HG02571 (cell line): ENCODE measurements at regions not wholly inside any gene's neighbourhood (a gene's known extent, or its start where the extent isn't known, plus 50 kb on each side); places are given as distances from the start of the nearest gene placed in this dataset.
"Not testable (repeated sequence)": the region's sequence is repeated elsewhere in the genome, so short reads cannot be mapped to it uniquely, and the experiment has no call there.

ENCODE experiments used
- ATAC-seq: cut with Tn5 transposase; IDR thresholded peaks from one replicate; pipeline ENCODE4 v1.9.1; 2021; ENCODE audit warnings: mild to moderate bottlenecking, moderate library complexity; ENCODE audit not compliant: unreplicated experiment

DNA sequence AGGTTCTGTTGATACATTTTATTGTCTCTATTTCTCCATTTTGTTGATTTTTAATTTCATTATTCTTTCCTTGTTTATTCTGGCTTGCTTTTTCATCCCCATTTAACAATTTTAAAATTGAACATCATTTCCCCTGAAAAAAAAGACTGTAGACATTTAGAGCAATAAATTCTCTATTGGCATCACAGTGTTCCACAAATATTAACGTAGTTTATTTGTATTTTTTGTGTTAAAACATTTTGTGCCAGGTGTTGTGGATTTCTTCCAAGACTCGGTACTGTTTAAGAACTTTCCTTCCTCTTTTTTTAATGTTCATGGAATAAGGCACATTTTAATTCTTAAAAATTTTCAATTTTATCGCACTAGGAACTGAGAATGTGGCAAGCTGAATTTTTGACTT is 156.1 kb upstream of the NPY start:
- ATAC-seq = no peak

DNA sequence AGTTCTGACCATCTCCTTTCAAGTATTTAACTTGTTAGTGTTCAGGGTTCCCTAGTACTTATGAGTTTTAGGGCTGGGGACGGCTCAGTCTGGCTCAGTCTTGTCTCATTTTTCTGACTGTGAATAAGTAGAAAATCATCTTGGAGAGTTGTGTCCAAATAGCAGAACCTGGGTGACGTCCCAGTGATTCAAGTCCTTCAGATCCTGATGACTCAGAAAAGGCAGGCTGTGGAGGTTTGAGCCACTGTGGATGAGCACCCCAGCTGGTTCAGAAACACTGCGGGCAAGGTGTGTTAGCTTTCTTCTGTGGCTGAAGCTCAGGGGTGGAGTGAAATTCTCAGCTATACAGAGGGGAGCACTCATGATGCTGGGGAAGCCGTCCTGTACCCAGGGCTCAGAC is 154.4 kb upstream of the NPY start:
- no peak for ATAC-seq

DNA sequence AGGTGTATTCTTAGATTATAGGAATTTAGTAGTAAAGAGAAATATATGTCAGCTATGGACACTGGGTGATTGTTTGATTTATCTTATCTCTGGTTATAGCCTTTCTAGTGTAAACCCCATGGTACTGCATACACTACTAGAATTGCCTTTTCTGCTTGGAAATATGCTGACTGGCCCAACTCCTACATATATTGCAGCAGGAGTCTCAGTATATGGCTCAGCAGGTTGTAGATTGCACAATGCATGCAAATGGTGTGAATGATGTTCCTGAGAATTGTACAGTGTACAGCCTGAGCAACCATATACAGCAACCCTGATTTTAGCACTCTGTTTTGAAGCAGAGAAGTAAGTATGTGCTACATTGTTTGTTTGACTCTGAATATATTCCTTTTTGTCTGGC is 153.4 kb upstream of the NPY start:
- ATAC-seq = no peak

DNA sequence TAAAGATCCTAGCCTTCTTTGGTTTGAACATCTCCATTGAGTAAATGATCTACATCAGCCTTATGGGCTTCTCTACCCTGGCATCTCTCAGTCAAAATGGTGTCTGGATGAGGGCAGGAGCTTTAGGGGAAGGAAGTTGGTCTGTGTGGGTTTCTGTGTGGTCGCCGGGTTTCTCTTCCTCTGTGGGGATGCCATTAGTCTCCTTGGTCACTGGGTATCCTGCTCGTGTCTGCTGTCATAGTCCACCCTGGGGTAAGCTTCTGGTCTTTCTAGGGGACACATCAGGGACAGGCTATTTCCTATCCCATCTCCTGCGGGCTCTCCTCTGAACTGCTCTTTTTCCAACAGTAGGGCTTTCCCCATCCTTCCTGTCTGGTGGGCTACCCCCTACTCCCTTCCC is 150.3 kb upstream of the NPY start:
- no peak for ATAC-seq

DNA sequence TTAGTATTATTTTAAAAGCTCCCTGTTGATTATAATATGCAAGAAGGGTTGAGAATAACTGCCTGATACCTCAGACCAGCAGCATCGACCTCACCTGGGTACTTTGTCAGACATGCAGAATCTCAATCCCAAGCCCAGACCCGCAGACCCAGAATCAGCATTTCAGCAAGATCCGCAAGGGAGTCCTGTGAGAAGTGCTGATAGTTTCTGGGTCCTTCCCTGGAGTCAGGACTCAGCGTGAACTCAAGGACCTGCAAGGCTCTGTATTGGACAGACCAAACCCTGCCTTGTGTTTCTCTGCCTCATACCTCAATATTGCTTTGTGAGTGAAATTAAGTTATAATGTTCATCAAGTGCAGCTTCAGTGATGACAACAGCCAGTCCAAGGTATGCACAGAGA is 149.5 kb upstream of the NPY start:
- ATAC-seq = no peak

DNA sequence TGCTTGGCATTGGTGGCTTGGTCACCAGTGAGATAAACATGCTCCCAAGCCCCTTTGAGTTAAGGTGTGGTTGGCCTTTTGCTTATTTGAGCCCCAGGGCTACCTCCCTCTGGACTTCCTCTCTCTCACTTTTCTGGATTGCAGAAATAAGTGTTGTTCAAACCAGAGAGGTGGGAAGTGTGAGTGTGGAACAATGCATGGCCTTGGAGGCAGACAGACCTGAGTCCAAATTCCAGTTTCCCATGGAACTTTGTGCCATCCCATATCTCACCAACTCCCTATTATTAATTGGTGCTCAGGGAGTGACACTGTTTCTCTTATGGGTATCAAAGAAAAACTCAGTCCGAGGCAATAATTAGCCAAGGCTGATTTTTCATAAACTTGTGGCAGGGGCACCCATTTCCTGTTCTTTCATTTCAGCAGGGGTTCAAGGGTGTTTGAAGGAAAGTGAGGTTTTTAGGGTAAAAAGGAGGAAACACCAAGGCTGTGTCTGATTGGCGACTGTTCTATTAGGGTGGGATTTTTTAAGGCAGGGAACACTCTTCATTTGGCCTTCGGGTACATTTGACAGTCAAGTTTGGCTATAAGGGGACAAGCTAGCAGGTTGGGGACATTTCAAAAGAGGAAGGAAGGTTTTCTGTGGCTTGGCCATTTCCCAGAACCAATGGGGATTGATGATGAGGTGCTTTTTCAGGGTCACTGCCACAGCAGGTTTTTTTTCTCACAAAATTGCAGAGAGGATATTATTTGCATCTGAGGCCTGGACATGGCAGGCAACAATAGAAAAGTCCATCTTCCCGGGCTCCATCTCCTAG is 148.8 kb upstream of the NPY start:
- ATAC-seq = peak; percentile 64

DNA sequence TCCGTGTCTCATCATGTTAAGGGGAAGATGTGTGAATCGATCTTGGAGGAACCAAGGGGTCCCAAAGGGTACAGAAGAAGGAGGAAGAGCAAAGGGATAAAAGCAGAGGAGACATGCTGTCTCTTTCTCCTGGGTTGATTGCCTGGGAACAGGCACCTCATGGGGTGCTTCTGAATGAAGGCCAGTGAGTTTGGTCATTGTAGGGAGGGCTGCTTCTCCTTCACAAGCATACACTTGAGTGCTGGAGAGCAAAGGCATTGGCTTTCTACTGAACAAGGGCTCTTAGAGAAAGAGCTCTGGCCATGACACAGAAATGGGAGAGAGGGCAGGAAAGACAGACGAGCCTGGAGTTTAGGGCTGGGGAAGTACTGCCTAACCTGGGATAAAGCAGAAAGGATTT is 146.7 kb upstream of the NPY start:
- no peak for ATAC-seq

DNA sequence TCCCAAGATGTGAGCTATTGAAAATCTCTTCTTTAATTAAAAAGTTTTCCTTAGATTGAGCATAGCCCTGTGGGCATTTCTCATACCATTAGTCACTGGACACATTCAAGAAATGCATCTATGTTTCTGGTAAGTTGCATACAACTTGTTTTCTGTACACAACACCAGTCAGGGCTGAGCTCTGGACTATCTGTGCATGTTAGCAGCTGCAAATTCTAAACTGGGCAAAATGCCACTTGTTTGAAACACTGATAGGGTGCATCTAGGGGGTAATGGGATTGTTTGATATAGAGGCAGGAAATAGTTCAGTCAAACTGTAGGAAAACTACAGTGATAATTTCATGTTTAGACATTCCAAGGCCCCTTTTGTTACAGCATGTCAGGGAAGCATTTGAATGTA is 145.6 kb upstream of the NPY start:
- no peak for ATAC-seq

DNA sequence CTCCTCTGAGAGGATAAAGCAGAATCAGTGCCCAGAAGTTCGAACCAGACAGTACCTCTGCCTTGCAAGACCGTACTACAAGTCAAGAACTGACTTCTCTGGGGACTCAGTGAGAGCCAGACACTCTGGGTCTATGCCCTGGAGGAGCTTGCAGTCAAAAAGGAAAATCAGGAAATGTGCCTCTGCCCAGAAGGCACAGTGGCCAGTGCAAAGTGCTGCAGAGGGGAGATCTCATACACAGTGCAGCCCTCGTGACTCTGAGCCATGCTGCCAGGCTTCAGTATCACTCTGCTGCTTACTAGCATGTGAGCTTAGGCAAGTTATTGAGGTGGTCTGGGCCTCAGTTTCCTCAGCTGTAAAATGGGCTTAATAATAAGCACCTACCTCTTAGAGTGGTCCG is 144.0 kb upstream of the NPY start:
- ATAC-seq = no peak

DNA sequence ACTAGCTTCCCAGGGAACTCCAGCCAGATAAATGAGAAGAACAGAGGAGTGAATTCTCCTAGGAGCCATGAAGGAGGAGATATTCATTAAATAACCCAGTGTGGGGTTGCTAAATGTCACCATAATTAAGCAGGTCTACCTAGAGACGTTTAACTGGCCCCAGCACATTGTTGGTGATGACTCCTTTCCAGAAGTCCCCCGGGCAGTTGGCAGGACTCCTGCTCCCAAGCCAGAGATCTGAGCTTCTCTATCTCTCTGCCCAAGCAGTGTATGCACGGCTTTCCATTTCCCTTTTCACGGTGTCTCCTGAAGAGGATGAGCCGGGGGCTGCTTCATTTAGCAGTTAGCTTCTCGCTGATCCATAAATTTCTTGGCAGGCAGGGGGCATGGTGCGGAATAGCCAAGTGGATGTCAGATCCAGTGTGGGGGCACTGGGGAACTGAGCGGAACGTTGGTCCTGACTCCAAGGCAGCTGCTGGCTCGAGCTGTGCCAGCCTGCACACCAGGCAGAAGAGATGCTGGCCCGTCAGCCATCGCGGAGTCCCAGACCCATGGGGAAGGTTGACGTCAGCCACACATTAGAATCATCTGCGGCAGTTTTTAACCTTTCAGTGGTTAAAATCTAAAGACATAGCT is 142.0 kb upstream of the NPY start:
- no peak for ATAC-seq

DNA sequence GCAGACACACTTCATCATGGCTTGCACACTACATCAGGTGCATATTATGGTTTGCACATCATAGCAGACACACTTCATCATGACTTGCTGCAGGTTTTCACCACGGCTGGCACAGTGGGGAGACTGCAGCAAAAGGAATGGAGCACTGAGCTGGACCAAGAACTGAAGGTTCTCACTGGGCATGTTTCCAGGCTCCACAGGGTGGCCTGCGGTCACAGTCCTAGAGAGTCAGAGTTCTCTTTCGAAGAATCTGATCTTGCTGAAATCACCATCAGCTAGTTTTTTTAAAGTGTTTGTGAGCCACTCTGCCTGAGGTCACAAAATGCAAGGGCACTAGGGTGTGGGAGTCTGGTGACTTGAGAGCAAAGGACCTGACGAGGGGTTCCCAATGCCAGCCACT is 140.4 kb upstream of the NPY start:
- no peak for ATAC-seq

DNA sequence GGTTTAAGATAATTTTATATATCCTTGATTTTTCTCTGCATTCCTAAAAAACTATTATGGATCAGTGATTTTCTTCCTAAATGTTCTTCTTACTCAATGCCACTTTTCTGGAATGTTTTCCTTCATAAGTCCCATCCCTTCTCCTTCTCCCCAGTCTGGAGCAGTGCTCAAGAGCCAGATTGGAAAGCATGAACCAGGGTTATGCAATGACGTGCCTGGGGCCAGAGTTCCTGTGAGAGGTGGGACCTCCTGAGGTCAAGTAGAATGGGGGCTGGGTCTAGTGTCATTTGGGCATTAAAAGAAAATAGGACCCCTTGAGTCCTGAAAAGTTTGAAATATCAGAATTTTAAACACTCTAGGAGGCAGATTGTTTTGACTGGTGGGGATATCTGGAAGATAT is 132.0 kb upstream of the NPY start:
- no peak for ATAC-seq

DNA sequence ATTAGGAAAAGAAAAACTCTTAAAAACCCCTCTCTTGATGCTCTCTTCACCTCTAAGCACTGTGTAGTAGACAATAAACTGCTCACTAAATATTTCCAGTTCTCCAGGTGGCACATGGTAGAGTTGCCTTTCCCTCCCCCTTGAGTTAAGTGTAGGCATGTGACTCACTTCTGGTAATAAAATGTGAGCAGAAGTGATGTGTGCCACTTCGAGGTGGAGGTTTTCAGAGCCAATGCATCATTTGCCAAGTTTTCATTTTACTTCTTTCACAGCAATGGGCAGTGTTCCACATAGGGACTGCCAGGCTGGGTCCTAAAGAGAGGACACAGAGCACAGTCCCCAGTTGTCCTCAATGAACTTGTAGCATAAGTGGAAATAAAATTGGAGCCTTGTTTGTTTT is 131.6 kb upstream of the NPY start:
- ATAC-seq = no peak

DNA sequence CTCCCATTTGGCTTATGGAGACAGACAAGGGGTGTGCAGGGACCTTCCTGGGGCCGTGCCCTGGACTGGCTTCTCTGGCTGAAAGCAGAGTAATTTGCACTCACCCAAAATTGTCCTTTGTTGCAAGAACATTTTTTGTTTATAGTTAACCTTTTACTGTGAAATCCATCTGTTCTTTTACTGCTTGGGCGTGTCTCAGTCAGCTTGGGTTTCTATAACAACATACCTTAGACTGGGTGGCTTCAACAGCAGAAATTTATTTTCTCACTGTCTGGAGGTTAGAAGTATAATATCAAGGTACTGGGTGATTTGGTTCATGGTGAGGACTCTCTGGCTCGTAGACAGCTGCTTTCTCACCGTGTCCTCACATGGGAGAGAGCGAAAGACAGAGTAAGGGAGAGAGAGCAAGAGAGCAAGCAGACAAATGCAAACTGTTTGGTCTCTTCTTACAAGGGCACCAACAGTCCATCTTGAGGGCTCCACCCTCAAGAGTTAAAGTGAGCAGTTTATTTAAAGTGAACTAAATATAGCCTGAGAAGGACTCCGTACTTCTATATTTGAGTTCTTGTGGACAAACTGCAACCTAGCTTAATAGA is 131.0 kb upstream of the NPY start:
- ATAC-seq = no peak

DNA sequence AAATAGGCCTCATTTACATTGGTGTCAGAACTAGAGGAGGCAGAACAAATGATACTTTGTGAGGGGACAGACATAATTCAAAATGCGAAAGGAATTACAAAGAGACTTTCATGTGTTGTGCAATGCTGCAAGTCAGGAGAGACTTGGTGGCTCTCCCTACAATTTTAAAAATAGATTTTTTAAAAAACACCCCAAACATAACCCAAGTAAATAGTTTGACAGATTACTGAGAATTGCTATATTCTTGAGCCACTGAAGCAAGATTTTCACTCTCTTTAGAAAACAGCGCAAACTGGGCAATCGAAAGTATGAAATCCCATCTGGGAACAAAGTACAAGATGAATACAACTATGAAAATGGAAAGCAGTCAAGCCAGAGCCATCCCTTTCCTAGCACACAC is 126.3 kb upstream of the NPY start:
- no peak for ATAC-seq

DNA sequence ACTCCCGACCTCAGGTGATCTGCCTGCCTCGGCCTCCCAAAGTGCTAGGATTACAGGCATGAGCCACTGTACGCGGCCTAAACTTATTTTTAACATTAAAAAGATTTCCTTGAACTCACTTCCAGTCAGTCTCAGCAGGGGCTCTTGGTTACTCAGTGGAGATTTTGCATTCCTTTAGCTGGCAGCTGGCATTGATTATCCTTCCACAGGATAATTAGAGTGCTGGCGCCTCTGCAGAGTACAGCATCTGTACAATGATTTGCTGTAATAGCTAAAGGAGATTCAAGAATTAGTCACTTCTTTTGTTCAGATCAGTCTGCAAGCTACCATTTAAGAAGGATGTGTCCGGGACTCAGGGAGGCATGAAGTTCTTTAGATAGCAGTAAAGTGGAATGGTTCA is 125.0 kb upstream of the NPY start:
- no peak for ATAC-seq

DNA sequence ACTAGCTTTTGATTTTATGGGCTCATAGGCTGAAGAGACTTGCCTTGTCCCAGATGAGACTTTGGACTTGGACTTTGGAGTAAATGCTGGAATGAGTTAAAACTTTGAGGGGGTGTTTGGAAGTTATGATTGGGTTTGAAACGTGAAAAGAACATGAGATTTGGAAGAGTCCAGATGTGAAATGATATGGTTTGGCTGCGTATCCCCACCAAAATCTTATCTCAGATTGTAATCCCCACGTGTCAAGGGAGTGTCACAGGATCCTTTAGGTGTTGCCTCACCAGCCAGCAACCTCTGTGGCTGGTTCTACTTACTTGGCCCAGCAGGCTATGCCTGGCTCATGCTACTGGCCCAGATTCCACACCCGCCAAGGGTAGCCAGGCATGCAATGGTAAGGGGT is 119.6 kb upstream of the NPY start:
- ATAC-seq = no peak

DNA sequence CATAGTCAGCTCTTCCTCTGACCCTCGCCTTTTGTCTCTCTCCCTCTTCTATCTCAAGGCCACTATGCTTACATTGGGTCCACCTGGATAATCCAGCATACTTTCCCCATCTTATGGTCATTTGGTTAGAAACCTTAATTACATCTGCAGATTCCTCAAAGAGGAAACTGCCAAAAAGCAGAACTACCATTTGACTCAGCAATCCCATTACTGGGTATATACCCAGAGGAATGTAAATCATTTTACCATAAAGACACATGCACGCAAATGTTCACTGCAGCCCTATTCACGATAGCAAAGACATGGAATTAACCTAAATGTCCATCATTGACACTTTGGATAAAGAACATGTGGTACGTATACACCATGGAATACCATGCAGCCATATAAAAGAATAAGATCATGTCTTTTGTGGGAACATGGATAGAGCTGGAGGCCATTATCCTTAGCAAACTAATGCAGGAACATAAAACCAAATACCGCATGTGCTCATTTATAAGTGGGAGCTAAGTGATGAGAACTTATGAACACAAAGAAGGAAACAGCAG is 114.8 kb upstream of the NPY start:
- ATAC-seq = no peak

DNA sequence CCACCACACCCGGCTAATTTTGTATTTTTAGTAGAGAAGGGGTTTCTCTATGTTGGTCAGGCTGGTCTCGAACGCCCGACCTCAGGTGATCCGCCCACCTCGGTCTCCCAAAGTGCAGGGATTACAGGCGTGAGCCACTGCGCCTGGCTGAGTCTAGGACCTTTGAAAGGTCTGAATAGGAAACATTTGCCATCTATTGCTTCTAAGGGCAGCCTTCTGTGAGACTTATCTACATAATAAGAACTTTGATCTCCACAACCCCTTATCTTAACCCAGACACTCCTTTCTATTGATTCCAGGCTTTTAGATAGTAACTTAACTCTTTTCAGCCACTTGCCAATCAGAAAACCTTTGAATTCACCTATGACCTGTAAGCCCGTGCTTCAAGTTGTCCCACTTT is 112.0 kb upstream of the NPY start:
- ATAC-seq = not testable (repeated sequence)

DNA sequence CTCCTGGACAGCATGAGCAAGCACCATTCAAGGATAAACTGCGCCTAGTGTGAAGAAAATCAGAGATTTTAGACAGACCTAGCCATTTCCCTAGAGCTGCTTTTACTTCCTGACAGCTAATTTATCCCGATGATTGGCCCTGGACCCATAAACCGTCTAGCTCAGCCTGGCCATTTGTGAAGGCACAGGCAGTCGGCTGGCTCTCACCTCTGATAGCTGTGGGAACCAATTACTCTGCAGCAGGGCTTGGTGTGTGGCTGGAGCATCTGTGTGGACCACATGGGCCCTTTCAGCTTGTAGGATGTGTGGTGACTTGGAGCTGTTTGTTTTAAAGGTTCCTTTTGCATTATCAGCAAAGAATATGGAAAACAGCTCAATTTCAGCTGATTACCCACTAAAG is 111.1 kb upstream of the NPY start:
- no peak for ATAC-seq

DNA sequence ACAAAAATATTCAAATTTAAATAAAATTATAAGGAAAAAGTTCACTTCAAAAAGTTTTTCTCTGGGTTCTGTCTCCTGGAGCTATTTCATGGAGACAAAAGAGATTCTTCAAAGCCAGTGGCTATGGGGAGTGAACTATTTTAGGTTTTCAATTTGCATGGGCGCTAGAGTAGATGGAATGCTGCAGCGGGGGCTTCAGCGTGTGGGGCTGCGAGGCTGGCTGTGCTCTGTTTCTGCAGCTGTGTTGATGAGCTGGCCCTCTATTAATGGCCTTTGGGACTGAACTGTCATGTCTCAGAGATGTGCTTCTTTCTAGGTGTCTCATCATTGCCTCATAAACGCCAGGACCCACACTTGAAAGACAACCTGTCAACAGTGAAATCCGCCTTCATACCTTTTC is 108.4 kb upstream of the NPY start:
- ATAC-seq = no peak
